GM21360 (cell line): ENCODE measurements at regions not wholly inside any gene's neighbourhood (a gene's known extent, or its start where the extent isn't known, plus 50 kb on each side); places are given as distances from the start of the nearest gene placed in this dataset.
"Not testable (repeated sequence)": the region's sequence is repeated elsewhere in the genome, so short reads cannot be mapped to it uniquely, and the experiment has no call there.

Experiments
- ATAC-seq: cut with Tn5 transposase; IDR thresholded peaks from one replicate; pipeline ENCODE4 v1.9.1; 2021; ENCODE audit warnings: mild to moderate bottlenecking, moderate library complexity; ENCODE audit not compliant: unreplicated experiment

- ATAC-seq, result not testable (repeated sequence)
These were observed 731.3 kb upstream of the GRAMD2B start for GRCh38 chr5:125691738-125692530.

GRCh38 chr5:125695996-125696655, 727.1 kb upstream of the GRAMD2B start:
- no peak for ATAC-seq

- no peak for ATAC-seq
These were observed 726.4 kb upstream of the GRAMD2B start for GRCh38 chr5:125696762-125697161.

- no peak for ATAC-seq
These were observed 724.8 kb upstream of the GRAMD2B start for GRCh38 chr5:125698420-125698819.

- ATAC-seq, result no peak
These were observed 723.3 kb upstream of the GRAMD2B start for GRCh38 chr5:125699860-125700259.

GRCh38 chr5:125700380-125700861, 722.8 kb upstream of the GRAMD2B start:
- no peak for ATAC-seq

- no peak for ATAC-seq
These were observed 719.6 kb upstream of the GRAMD2B start for GRCh38 chr5:125703616-125704015.

- ATAC-seq, result no peak
These were observed 718.3 kb upstream of the GRAMD2B start for GRCh38 chr5:125704888-125705287.

- no peak for ATAC-seq
These were observed 714.6 kb upstream of the GRAMD2B start for GRCh38 chr5:125708583-125708982.

GRCh38 chr5:125710745-125711144, 712.5 kb upstream of the GRAMD2B start:
- ATAC-seq, result no peak

GRCh38 chr5:125712397-125712796, 710.8 kb upstream of the GRAMD2B start:
- no peak for ATAC-seq

GRCh38 chr5:125713109-125713805, 710.0 kb upstream of the GRAMD2B start:
- ATAC-seq, result no peak

GRCh38 chr5:125715216-125715615, 708.0 kb upstream of the GRAMD2B start:
- no peak for ATAC-seq

- ATAC-seq, result no peak
These were observed 706.0 kb upstream of the GRAMD2B start for GRCh38 chr5:125717209-125717608.

- no peak for ATAC-seq
These were observed 703.4 kb upstream of the GRAMD2B start for GRCh38 chr5:125719681-125720347.

GRCh38 chr5:125720348-125720685, 702.9 kb upstream of the GRAMD2B start:
- no peak for ATAC-seq

GRCh38 chr5:125720721-125721120, 702.5 kb upstream of the GRAMD2B start:
- no peak for ATAC-seq

- no peak for ATAC-seq
These were observed 700.7 kb upstream of the GRAMD2B start for GRCh38 chr5:125722550-125722949.

- no peak for ATAC-seq
These were observed 697.5 kb upstream of the GRAMD2B start for GRCh38 chr5:125725691-125726090.

- ATAC-seq, result no peak
These were observed 679.3 kb upstream of the GRAMD2B start for GRCh38 chr5:125743939-125744338.

- ATAC-seq, result no peak
These were observed 676.3 kb upstream of the GRAMD2B start for GRCh38 chr5:125746917-125747316.
